ENCODE measurements at regions not wholly inside any gene's neighbourhood (a gene's known extent, or its start where the extent isn't known, plus 50 kb on each side); places are given as distances from the start of the nearest gene placed in this dataset.

- CTCF ChIA-PET, result no interaction called here
- POLR2A ChIA-PET, result no interaction called here
- no peak for DNase-seq (ENCODE audit: extremely low spot score)
Observed at GRCh38 chr9:13524245-13524644, 244.8 kb upstream of the MPDZ start.

GRCh38 chr9:13520069-13520468 lies 240.6 kb upstream of the MPDZ start:
- ChIA-PET POLR2A (no interaction called here), CTCF (no interaction called here)
- no peak for DNase-seq (ENCODE audit: extremely low spot score)
- TF ChIP-seq NFRKB (IDR thresholded peaks at IDR 0.05) (no peak), FOXM1 (IDR thresholded peaks at IDR 0.05; ENCODE audit: borderline replicate concordance) (no peak), HDGF (IDR thresholded peaks at IDR 0.05; ENCODE audit: borderline replicate concordance) (no peak)

More at GRCh38 chr9:13524245-13524644, 244.8 kb upstream of the MPDZ start:
- no peak for TF ChIP-seq L3MBTL2 (conservative IDR thresholded peaks at IDR 0.05)
- TF ChIP-seq SP1 (IDR thresholded peaks at IDR 0.05), result no peak
- no peak for TF ChIP-seq FOXM1 (IDR thresholded peaks at IDR 0.05; ENCODE audit: borderline replicate concordance)
- TF ChIP-seq ZNF384 (IDR thresholded peaks at IDR 0.05), result no peak
- TF ChIP-seq PKNOX1 (IDR thresholded peaks at IDR 0.05), result no peak
- no peak for TF ChIP-seq SUZ12 (IDR thresholded peaks at IDR 0.05)
- TF ChIP-seq LEF1 (IDR thresholded peaks at IDR 0.05; ENCODE audit: borderline replicate concordance), result no peak
- no peak for TF ChIP-seq BHLHE40 (IDR thresholded peaks at IDR 0.05; ENCODE audit: borderline replicate concordance)

DNA sequence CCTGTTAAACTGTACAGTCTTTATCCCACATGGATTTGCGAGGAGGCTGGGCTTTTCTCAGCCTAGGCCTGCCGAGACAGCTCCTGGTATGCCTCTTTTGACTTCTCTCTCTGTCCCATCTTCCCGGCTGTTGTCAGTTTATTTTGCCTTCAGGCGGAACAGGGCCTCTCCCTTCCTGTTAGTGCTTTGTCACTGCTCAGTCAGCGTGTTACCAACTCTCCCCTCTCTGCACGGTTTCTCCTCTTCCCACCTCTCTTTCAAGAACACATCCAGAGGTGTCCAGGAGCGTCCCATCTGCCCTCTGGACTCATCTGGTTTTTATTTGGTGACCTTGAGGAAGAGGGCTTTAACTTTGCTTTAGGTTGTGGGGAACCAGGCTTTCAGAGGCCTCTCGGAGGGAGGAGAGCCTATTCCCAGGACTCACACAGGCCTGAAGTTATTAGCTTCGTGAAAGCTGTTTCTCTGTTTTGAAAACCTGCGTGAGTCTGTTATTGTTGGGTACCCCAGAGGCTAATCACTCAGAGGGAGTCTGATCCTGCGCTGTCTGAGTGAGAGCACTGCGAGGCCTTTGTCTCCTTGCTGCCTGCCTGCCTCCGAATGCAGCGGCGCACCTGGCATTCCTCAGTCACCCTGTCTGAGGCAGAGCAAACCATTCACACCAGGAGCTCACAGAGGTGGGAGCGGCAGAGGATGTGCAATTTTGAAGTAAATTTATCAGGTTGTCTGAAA lies 234.4 kb upstream of the MPDZ start:
- POLR2A ChIA-PET, result no interaction called here
- CTCF ChIA-PET, result interaction anchor here (0.9 kb wide), 1 partner anchor 15 kb away, joined by 3 read pairs; no protein-coding TSS in a partner anchor

DNA sequence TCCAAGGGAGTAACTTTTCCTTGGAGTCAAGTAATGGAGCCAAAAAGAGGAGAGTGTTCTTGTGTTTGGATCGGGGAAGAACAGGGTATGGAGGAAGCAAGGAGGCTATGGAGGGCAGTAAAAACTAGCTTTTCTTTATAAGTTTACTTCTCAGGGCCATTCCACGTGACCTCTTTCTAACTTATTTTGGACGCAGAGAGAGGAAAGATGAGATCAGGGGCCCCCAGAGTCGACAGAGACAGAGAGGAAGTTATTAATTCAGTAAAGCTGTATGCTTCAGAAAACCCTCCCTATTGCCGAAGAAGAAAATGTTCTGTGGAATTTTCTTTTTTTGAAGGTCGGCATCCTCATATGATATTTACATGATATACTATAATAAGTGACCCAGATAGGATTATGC lies 233.8 kb upstream of the MPDZ start:
- CTCF ChIA-PET, result no interaction called here
- DNase-seq (ENCODE audit: extremely low spot score), result no peak
- TF ChIP-seq ARNT (IDR thresholded peaks at IDR 0.05), result no peak
- TF ChIP-seq ZNF384 (IDR thresholded peaks at IDR 0.05), result no peak
- TF ChIP-seq TARDBP (IDR thresholded peaks at IDR 0.05), result no peak
- no peak for TF ChIP-seq SUZ12 (IDR thresholded peaks at IDR 0.05)
- TF ChIP-seq HDGF (IDR thresholded peaks at IDR 0.05; ENCODE audit: borderline replicate concordance), result no peak
- TF ChIP-seq BHLHE40 (IDR thresholded peaks at IDR 0.05; ENCODE audit: borderline replicate concordance), result no peak
- no peak for TF ChIP-seq FOXA1 (IDR thresholded peaks at IDR 0.05)
- TF ChIP-seq CTBP1 (IDR thresholded peaks at IDR 0.05; ENCODE audit: borderline replicate concordance), result no peak
- TF ChIP-seq L3MBTL2 (conservative IDR thresholded peaks at IDR 0.05), result no peak
- TF ChIP-seq SP1 (IDR thresholded peaks at IDR 0.05), result no peak
- TF ChIP-seq PKNOX1 (IDR thresholded peaks at IDR 0.05), result no peak
- no peak for TF ChIP-seq FOXK2 (IDR thresholded peaks at IDR 0.05)
- no peak for TF ChIP-seq FOXM1 (IDR thresholded peaks at IDR 0.05; ENCODE audit: borderline replicate concordance)
- TF ChIP-seq LEF1 (IDR thresholded peaks at IDR 0.05; ENCODE audit: borderline replicate concordance), result no peak
- TF ChIP-seq ELF4 (IDR thresholded peaks at IDR 0.05), result no peak
- TF ChIP-seq NFRKB (IDR thresholded peaks at IDR 0.05), result no peak
- POLR2A ChIA-PET, result no interaction called here

More for the DNA sequence above, 234.4 kb upstream of the MPDZ start:
- TF ChIP-seq TARDBP (IDR thresholded peaks at IDR 0.05) (no peak), SP1 (IDR thresholded peaks at IDR 0.05) (no peak), PKNOX1 (IDR thresholded peaks at IDR 0.05) (no peak), NFRKB (IDR thresholded peaks at IDR 0.05) (no peak), FOXM1 (IDR thresholded peaks at IDR 0.05; ENCODE audit: borderline replicate concordance) (no peak)
- peak; percentile 6 for DNase-seq (ENCODE audit: extremely low spot score)

- TF ChIP-seq SP1 (IDR thresholded peaks at IDR 0.05) (no peak), ZNF384 (IDR thresholded peaks at IDR 0.05) (no peak), L3MBTL2 (conservative IDR thresholded peaks at IDR 0.05) (no peak), PKNOX1 (IDR thresholded peaks at IDR 0.05) (no peak), SUZ12 (IDR thresholded peaks at IDR 0.05) (no peak), NFRKB (IDR thresholded peaks at IDR 0.05) (no peak), CTBP1 (IDR thresholded peaks at IDR 0.05; ENCODE audit: borderline replicate concordance) (no peak), BHLHE40 (IDR thresholded peaks at IDR 0.05; ENCODE audit: borderline replicate concordance) (no peak), FOXA1 (IDR thresholded peaks at IDR 0.05) (no peak), TARDBP (IDR thresholded peaks at IDR 0.05) (no peak), HDGF (IDR thresholded peaks at IDR 0.05; ENCODE audit: borderline replicate concordance) (no peak), ELF4 (IDR thresholded peaks at IDR 0.05) (no peak)
- POLR2A ChIA-PET, result no interaction called here
- CTCF ChIA-PET, result no interaction called here
- DNase-seq (ENCODE audit: extremely low spot score), result no peak
Observed at GRCh38 chr9:13508681-13509080, 229.2 kb upstream of the MPDZ start.

GRCh38 chr9:13508086-13508485 lies 228.6 kb upstream of the MPDZ start:
- no peak for DNase-seq (ENCODE audit: extremely low spot score)
- ChIA-PET POLR2A (no interaction called here), CTCF (no interaction called here)
- TF ChIP-seq FOXM1 (IDR thresholded peaks at IDR 0.05; ENCODE audit: borderline replicate concordance) (no peak), LEF1 (IDR thresholded peaks at IDR 0.05; ENCODE audit: borderline replicate concordance) (no peak), NFRKB (IDR thresholded peaks at IDR 0.05) (no peak), CTBP1 (IDR thresholded peaks at IDR 0.05; ENCODE audit: borderline replicate concordance) (no peak), PKNOX1 (IDR thresholded peaks at IDR 0.05) (no peak), SP1 (IDR thresholded peaks at IDR 0.05) (no peak), FOXA1 (IDR thresholded peaks at IDR 0.05) (no peak), ELF4 (IDR thresholded peaks at IDR 0.05) (no peak), SUZ12 (IDR thresholded peaks at IDR 0.05) (no peak), HDGF (IDR thresholded peaks at IDR 0.05; ENCODE audit: borderline replicate concordance) (no peak), BHLHE40 (IDR thresholded peaks at IDR 0.05; ENCODE audit: borderline replicate concordance) (no peak), ARNT (IDR thresholded peaks at IDR 0.05) (no peak), TARDBP (IDR thresholded peaks at IDR 0.05) (no peak), ZNF384 (IDR thresholded peaks at IDR 0.05) (no peak), L3MBTL2 (conservative IDR thresholded peaks at IDR 0.05) (no peak), FOXK2 (IDR thresholded peaks at IDR 0.05) (no peak)

Measured in HEK293T (cell line).